Limb (tissue), 2 donors: ENCODE measurements at regions not wholly inside any gene's neighbourhood (a gene's known extent, or its start where the extent isn't known, plus 50 kb on each side); places are given as distances from the start of the nearest gene placed in this dataset.
"Not testable (repeated sequence)": the region's sequence is repeated elsewhere in the genome, so short reads cannot be mapped to it uniquely, and the experiment has no call there.

ENCODE experiments used
- DNase-seq, 2 donors: peaks; one replicate each; pipeline ENCODE4 v3.0.0-alpha.2; 2016; ENCODE audit errors: extremely low spot score in 2 of 2

- DNase-seq, result peak in 1 of 2 donors; percentile 32
Observed at GRCh38 chr14:58882577-58883018, 244.8 kb downstream of the DACT1 start.

- no peak for DNase-seq
Observed at GRCh38 chr14:58884442-58884841, 246.7 kb downstream of the DACT1 start.

- DNase-seq, result no peak
Observed at GRCh38 chr14:58887931-58888330, 250.2 kb downstream of the DACT1 start.

- DNase-seq, result no peak
Observed at GRCh38 chr14:58898655-58899316, 261.0 kb downstream of the DACT1 start.

- no peak for DNase-seq
Observed at GRCh38 chr14:58899317-58899713, 261.6 kb downstream of the DACT1 start.

DNA sequence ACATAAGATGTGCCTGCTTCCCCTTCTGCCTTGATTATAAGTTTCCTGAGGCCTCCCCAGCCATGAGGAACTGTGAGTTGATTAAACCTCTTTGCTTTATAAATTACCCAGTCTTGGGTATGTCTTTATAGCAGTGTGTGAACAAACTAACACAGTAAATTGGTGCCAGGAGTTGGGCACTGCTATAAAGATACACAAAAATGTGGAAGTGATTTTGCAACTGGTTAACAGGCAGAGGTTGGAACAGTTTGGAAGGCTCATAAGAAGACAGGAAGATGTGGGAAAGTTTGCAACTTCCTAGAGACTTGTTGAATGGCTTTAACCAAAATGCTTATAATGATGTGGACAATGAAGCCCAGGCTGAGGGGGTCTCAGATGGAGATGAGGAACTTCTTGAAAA lies 264.1 kb downstream of the DACT1 start:
- DNase-seq, result no peak

GRCh38 chr14:58904776-58905175 lies 267.0 kb downstream of the DACT1 start:
- DNase-seq, result no peak

- DNase-seq, result no peak
Observed at GRCh38 chr14:58907803-58908202, 270.0 kb downstream of the DACT1 start.

DNA sequence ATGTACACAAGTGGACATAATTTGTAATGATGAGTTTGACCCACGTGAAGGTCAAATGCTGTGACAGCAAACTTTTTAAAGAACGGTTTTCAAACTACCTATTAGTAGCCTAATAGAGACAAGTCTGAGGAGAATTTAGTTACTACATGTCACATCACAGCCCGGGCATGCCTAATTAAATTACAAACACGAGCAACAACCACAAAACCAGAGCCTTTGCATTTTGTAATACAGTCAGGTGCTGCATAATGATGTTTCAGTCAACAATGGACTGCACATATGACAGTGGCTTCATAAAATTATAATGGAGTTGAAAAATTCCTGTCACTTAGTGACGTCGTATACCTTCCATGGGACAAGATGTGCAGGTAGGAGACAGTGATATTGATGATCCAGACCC lies 274.5 kb downstream of the DACT1 start:
- DNase-seq, result no peak

DNA sequence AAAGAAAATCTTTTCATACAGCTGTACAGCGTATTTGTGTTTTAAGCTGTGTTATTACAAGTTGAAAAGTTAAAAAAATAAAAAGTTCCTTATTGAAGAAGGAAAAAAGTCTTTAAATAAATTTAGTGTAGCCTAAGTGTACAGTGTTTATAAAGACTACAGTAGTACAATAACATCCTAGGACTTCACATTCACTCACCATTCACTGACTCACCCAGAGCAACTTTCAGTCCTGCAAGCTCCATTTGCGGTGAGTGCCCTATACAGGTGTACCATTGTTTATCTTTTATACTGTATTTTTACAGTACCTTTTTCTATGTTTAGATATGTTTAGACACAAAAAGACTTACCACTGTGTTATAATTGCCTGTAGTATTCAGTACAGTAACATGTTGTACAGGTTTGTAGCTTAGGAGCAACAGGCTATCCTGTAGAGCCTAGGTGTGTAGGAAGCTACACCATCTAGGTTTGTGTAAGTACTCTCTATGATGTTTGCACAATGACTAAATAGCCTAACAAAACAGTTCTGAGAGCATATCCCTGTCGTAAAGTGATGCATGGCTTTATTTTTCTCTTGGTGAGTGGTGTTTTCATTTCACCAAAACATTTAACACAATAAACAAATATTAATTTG lies 275.2 kb downstream of the DACT1 start:
- DNase-seq, result no peak

- no peak for DNase-seq
Observed at GRCh38 chr14:58914279-58914855, 274.1 kb upstream of the DAAM1 start.

DNA sequence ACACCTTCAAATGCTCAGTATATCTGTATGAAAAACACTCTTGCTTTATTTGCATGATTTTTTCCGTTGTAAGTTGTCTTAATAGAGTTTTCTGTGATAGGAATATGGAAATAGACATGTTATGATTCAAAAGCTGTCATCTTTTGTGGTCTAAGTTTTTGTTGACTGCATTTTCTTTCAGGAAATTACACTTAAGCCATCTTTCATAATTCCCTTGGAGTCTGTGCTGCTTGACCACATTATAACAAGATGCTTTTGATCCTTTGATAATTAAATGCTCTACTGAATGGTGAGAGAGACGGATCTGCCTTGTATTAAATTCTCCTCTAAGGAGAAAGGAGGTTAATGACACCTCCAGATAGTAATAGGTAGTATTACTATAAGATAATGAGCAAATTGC lies 272.8 kb upstream of the DAAM1 start:
- no peak for DNase-seq

- no peak for DNase-seq
Observed at GRCh38 chr14:58918066-58918738, 270.3 kb upstream of the DAAM1 start.

- DNase-seq, result no peak
Observed at GRCh38 chr14:58919217-58919616, 269.2 kb upstream of the DAAM1 start.

DNA sequence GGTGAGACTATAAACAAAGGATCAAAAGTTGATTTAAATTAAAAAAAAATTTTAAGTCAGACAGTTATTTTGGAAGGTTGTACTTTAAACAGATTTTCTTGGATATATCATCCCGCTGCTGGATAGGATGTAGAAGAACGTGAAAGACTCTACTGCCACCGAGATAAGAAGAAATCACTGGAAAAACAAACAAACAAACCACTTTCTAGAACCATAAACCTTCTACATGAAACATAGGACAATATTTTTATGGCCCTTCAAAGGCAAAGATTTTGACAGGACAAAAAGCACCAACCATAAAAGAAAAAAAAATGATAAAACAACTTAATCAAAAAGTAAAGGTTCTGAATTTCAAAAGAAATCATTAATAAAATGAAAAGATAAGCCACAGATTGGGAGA lies 268.2 kb upstream of the DAAM1 start:
- no peak for DNase-seq

DNA sequence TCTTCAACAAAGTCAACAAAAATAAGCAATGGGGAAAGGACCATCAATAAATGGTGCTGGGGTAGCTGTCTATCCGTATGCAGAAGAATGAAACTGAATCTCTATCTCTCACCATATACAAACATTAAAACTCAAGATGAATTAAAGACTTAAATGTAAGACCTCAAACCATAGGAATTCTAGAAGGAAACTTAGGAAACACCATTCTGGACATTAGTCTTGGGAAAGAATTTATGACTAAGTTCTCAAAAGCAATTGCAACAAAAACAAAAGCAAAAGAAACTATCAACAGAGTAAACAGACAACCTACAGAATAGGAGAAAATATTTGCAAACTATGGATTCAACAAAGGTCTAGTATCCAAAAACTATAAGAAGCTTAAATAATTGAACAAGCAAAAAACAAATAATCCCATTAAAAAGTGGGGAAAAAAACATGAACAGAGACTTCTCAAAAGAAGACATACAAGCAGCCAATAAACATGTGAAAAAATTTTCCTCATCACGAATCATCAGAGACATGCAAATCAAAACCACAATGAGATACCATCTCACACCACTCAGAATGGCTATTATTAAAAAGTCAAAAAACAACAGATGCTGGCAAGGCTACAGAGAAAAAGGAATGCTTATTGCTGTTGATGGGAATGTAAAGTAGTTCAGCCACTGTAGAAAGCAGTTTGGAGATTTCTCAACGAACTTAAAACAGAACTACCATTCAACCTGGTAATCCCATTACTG lies 266.1 kb upstream of the DAAM1 start:
- not testable (repeated sequence) for DNase-seq

GRCh38 chr14:58923751-58924405 lies 264.6 kb upstream of the DAAM1 start:
- DNase-seq, result no peak

GRCh38 chr14:58941629-58942028 lies 246.8 kb upstream of the DAAM1 start:
- no peak for DNase-seq

DNA sequence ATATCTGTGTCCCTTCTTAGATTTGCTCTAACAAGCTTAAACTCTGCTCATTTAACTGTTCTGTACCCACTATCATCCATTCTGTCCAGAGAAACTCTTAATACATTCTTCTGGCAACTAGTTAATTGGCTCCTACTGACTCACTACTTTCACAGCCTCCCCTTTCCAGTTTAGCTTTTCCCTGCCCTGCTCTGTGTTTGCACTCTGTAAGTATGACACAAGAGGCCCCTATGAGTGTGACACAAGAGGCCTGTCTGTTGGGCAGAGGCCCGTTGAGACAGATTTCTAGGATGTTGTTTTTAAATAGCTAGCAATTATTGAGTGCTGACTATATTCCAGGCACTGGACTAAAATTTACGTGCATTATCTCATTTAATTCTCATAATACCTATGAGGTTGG lies 246.0 kb upstream of the DAAM1 start:
- no peak for DNase-seq

GRCh38 chr14:58944343-58944967 lies 244.0 kb upstream of the DAAM1 start:
- DNase-seq, result peak; percentile 68 to 76

GRCh38 chr14:58944968-58945356 lies 243.5 kb upstream of the DAAM1 start:
- no peak for DNase-seq
